ENCODE measurements at regions not wholly inside any gene's neighbourhood (a gene's known extent, or its start where the extent isn't known, plus 50 kb on each side); places are given as distances from the start of the nearest gene placed in this dataset.
"Not testable (repeated sequence)": the region's sequence is repeated elsewhere in the genome, so short reads cannot be mapped to it uniquely, and the experiment has no call there.

DNA sequence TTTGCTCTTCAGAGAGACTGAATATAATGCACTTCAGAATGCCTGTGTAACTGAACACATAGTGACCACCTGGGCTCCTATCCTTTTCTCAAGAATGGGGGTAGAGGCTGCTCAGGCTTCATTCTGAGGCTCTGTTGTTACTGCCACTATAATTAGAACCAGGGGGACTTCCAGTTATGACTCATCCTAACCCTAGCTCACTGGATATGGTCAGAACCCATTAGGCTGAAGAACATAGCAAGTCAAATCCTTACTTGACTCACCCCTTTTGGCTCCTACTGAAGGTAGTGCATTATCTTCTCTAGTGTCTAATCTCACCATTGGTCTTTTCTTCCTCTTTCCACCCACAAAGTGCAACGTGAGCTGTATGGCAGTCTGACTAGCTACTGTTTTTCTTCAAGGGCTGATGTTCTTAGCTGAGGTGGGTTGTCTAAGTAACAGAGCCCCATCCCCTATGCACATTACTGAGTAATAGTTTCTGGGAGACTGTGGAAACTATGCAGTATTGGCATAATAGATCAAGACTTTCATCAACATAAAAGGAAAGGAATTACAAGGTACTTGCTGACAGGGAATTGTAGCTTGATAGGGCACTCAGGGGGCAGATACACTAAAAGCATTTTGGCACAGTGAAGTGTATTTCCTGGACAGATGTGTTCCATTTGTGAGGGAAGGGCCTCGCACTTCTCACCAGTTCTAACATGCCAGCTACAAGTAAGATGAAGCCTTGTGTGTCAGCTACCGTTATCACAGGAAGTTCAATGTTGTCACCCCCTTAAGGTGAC lies 431.0 kb upstream of the MEF2C start:
- no peak for DNase-seq

DNA sequence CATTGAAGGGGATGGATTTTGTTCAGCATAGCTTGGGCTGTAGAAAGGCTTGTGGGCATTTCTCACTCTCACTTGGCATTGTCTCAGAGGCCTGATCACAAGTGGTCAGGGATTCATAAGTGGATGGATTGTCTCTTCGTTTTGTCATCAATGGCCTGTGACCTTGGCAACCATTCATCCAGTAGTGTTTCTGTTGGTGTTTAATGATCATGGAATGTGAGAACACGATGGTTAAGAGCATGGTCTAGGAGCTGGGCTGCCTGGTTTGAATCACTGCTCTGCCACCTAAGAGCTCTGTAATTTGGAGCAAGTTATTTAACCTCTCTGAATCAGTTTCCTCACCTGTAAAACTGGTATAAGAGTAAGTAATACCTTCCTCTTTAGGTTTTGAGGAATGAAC lies 430.1 kb upstream of the MEF2C start:
- DNase-seq, result peak; percentile 13

GRCh38 chr5:89309268-89309667 lies 426.3 kb upstream of the MEF2C start:
- DNase-seq, result no peak

GRCh38 chr5:89308606-89309040 lies 425.6 kb upstream of the MEF2C start:
- DNase-seq, result no peak

DNA sequence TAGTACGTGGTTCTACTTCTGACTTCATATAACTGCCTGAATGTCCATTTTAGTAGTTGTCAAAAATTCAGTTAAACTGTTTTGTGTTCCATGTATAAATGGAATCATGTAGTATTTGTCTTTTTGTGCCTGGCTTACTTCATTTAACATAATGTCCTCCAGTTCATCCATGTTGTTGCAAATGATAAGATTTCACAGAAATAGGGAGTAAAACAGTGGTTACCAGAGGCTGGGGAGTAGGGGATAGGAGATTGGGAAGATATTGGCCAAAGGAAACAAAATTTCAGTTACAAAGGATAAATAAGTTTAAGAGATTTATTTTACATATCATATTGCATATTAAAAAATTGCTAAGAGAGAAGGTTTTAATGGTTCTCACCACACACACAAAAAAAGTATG lies 425.0 kb upstream of the MEF2C start:
- DNase-seq, result no peak

GRCh38 chr5:89307141-89307540 lies 424.2 kb upstream of the MEF2C start:
- DNase-seq, result not testable (repeated sequence)

GRCh38 chr5:89303033-89303480 lies 420.1 kb upstream of the MEF2C start:
- DNase-seq, result no peak

DNA sequence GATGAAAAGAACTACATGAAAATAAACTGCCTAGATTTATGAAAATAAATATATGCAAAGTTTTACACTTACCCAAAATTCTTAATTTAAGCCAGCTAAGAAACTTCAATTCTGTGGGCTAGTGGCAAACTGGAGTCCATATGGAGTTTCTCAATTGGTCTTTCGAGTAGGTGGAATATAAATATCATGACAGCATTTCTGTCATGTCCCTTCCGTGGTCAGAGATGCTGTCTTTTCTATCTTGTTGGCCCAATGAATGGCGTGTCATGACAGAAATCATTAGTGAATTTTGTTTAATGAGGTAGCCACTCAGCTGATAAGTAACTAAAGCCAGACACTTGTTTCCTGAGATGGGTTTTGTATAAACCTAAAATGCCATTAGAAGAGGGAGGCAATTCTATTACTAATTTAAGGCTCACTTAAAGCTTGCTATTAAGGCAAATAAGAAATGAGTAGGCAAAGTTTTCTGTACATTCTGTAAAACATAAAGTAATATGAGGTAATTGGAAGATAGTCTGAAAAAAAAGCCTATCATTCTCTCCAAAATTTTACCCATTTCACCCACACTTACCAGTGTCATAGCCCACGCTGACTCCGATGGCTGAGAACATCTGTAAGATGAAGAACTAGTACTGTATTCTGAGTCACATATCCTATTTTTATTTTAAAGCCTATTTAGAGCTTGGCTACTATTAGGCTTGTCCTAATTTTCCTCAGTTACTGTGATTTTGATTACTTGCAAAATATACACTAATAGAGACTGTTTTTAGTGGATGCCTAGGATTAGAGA lies 419.3 kb upstream of the MEF2C start:
- DNase-seq, result no peak

DNA sequence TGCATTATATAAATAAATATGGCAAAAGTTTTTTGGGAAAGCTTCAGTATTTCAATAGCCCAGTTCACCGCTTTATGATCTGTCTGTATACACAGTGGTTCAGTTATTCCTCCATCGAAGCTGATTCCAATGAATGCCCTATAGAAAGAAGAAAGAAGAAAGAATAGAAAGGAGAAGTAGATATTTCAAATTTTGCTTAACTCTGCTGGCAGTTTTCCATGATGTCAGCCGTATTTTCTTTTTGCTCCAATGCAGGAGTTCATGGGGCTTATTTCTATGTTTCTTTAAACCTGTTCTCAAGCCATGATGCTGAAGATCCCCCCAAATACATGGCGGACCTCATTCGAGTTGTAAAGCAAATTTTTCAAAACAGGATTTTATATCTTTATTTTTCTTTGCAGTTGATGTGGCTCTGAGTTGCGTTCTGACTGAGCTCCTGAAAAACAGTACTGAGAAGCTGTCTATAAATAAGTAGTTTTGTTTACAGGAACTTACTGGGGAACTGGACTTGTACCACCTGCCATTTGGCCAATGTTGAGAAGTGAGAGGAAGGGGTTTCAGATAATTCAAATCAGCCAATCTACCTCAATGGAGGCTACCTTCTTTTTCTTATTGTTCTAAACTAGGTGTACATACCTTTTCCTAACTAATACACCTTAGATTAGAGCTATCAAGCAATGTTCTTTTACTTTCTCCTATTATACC lies 418.5 kb upstream of the MEF2C start:
- DNase-seq, result no peak

DNA sequence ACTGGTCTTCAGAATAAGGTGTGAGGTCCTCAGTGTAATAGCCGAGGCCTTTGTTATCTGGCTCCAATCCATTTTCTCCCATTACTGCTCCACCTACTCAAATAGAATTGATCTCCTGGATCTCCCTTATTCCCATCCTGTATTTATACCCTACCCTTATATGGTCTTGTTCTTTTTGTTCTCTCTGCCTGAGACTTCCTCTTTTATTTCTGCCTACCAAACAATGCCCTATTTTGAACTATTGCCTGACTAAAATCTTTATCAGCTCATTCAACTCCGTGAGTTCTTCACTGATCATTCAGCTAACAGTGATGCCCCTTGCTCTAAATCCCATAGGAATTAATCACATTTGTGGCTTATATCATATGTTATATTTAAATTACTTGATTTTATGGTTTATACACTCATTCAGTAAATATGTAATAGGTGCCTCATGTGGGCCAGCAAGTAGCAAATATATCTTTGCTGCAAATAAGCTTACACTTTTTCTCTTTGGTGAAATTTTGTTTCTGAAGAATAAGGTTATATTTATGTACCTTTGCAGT lies 417.5 kb upstream of the MEF2C start:
- DNase-seq, result no peak

DNA sequence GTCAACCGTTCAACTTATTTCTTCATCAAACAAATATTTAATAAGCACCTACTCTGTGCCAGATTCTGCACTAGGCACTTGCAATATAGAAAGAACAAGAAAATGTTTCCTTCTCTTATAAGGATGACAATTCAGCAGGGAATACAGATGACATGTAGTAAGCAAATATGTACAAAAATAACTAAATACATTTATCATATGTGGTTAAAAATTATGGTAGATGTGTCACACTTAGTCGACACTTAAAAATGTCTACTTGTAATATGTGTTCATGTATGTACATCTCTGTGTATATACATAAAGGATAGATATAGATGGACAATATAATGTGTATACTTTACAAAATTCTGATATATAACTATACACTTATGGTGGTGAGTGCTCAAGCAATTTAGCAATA lies 417.0 kb upstream of the MEF2C start:
- DNase-seq, result no peak

DNA sequence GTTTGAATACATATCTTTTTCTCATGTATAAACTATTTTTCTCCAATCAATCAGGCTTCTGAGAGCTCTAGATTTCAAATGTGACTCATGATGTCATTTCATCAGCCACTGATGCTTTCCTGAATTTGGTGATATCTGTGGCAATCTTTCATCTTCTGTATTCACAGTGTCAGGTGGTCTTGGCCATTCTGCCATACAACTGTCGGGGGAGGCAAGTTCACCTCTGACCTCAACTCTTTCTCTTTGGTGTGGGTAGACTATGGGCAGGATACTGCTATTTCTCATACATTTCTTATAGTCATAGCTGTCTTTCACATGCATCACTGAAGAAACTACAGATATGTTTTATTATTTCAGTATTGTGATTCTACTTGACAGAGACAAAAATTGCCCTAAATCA lies 414.1 kb upstream of the MEF2C start:
- no peak for DNase-seq

DNA sequence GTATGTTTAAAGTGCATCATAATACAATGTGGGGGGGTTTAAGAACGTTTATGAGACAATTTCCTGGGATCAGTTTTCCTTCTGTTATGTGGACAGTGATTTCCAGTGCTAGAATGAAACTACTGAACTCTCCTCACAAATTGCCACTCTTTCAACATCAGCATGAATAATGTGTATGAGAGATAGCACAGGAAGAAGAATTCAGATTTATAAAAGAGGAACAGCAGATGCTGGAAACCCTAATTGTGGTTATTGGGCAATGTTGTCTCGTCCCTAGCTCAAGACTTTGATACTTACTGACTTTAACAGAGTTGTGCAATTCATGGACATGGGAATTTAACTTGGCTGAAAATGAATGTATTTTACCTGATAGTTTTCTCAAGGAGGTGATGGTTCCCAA lies 410.8 kb upstream of the MEF2C start:
- DNase-seq, result no peak

DNA sequence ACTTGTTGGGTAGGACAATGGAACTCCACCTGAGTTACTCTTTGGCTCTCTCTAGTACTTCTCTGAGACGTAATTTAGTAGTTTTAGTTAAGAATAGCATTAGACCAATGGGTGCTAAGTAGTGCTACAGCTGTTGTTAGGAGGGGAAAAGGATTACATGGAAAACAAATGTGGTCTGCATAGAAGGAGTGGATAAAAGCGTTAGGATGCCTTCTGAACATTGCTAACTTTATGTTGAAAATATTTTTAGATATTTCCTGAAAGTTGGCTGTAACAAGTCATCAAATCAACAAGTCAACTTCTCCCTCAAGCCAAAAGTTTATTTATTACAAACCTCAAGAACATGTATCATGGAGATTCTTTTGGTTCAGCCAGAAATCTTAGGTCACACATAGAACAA lies 409.5 kb upstream of the MEF2C start:
- no peak for DNase-seq

- DNase-seq, result no peak
These were observed 406.6 kb upstream of the MEF2C start for GRCh38 chr5:89289604-89290003.

GRCh38 chr5:89287964-89288363 lies 405.0 kb upstream of the MEF2C start:
- DNase-seq, result no peak

DNA sequence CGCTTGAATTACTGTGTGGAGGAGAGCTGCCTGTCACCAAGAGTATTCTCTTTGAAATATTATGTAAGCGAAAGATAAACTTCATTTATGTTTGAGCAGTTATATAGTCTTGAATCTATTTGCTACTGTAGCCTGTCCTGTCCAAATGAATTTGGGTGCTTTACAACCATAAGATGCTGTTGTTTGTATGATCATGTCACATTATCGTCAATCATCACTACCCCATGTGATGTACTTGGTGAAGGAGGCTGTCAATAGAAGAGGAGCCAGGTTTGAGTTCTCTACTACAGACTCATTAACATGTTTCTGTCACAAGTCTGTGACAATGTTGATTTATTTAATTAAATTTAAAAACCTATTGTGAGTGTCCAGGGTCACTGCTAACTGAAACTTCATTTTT lies 403.3 kb upstream of the MEF2C start:
- no peak for DNase-seq

DNA sequence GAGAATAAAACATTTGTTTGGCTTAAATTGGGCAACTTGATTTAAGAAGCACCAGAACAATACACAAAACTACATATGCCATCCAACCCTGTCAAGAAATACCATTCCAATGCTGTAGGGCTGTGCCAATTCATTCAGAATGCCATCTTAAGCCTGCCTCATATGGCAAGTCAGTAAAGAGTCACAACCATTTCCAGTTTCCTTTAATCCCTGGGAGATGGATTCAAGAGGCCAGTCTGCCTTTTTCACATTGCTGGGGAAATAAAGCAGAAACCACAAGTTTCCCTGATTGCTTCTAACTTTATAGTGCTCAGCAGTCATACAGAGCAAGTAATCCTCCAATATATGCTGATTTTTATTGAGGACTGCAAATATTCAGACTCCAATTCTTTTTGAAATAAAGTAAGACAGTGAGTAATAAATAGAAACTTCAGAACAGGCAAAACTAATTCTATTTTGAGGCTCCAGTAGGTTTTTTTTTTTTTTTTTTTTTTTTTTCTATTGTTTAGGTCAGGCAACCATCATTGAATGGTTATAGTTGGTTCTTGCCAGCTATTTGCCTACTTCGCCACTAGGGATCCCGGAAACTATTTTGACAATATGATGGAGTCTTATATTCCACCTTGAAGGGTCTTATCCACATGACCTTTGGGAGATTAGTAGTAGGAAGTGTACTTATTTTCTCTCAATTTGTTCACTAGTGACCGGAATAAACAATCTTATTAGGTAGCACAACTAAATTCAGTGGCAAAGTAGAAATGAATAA lies 400.9 kb upstream of the MEF2C start:
- no peak for DNase-seq

- DNase-seq, result no peak
These were observed 399.8 kb upstream of the MEF2C start for GRCh38 chr5:89282554-89283510.

DNA sequence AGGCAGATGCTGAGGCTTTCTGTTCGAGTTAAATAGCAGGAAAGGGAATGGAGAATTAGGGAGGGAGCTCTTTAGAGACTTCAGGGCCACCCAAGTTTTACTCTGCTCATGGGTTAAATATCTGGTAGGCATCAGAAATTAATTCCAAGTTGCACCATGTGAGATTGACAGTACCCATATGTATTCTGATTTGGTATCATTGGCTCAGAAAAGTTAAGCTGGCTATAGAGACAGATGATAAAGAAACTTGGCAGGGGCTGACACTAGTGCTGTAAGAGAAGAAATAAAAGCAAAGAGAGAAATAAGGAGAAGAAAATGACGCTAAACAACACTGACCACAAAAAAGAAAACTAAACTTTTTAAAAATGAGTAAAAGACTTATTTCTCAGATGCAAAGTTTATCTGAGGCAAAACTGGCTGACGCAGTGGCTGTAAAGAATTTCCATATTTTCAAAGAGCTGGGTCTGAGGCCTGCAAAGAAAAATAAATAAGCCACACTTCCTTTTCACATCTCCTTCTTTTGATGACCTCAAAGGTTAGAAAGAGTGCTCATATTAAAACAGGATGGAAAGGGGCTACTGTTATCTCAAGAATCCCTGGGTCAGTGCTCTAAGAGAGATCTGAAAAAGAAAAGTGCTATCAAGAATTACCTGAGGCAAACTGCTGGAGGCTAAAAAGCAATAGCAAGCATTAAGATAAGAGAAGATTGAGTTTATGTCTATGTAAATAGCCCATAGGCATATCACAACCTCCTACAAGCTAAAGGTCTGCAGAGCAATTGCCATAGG lies 399.0 kb upstream of the MEF2C start:
- no peak for DNase-seq

DNA sequence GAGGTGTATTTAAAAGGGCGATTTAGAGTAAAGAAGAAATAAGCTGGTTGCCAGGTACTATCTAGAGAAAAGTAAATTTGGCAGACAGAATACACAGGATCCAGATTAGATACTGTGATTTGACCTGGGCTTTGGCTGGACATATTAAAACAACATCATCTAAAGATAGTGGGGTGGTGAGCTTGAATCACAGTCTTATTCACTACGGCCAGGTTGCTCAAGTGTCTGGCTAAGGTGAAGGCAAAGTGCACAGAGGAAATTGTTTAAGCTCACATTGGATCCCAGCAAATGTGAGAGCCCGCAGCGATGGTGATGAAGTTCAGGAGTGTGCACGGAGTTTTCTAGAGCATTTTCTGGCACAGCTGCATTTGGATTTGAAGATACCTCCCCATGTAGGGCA lies 398.2 kb upstream of the MEF2C start:
- DNase-seq, result no peak
